Mesenchymal stem cell (in vitro differentiated cells and primary cell): ENCODE measurements at regions not wholly inside any gene's neighbourhood (a gene's known extent, or its start where the extent isn't known, plus 50 kb on each side); places are given as distances from the start of the nearest gene placed in this dataset.

ENCODE experiments used
- DNase-seq: peaks from one replicate; pipeline ENCODE4 v3.0.0-alpha.2; 2013
- H2AFZ ChIP-seq: one replicate; pipeline ENCODE4 v1.6.1; 2013; ENCODE audit warnings: low read depth, mild to moderate bottlenecking, control low read depth, inconsistent platforms, low read length, moderate library complexity
- H2AK5ac ChIP-seq: 2 replicates; pipeline ENCODE4 v1.6.1; 2013; ENCODE audit warnings: low read length, moderate library complexity, mild to moderate bottlenecking, inconsistent platforms; ENCODE audit not compliant: severe bottlenecking
- H2BK120ac ChIP-seq: one replicate; pipeline ENCODE4 v1.6.1; 2013; ENCODE audit warnings: low read depth, mild to moderate bottlenecking, inconsistent platforms, low read length, moderate library complexity
- H2BK12ac ChIP-seq, 2 experiments: one replicate each; pipeline ENCODE4 v1.6.1; 2013; ENCODE audit warnings: inconsistent platforms in 2 of 2, low read length in 2 of 2, mild to moderate bottlenecking in 2 of 2, moderate library complexity in 2 of 2, control low read depth in 1 of 2
- H2BK15ac ChIP-seq: one replicate; pipeline ENCODE4 v1.6.1; 2013; ENCODE audit warnings: mild to moderate bottlenecking, low read depth, inconsistent platforms; ENCODE audit not compliant: poor library complexity, severe bottlenecking
- H2BK5ac ChIP-seq: 2 replicates; pipeline ENCODE4 v1.6.1; 2013; ENCODE audit warnings: low read depth, mild to moderate bottlenecking, low read length, control low read depth, inconsistent platforms; ENCODE audit not compliant: poor library complexity, severe bottlenecking
- H3K14ac ChIP-seq, 2 experiments: one replicate each; pipeline ENCODE4 v1.6.1; 2013; ENCODE audit warnings: inconsistent platforms in 2 of 2, low read length in 2 of 2, control low read depth in 1 of 2, mild to moderate bottlenecking in 1 of 2, moderate library complexity in 1 of 2
- H3K18ac ChIP-seq, 2 experiments: one replicate each; pipeline ENCODE4 v1.6.1; 2013; ENCODE audit warnings: inconsistent platforms in 2 of 2, low read length in 2 of 2, control low read depth in 1 of 2, low read depth in 1 of 2, mild to moderate bottlenecking in 1 of 2
- H3K23ac ChIP-seq, 2 experiments: one replicate each; pipeline ENCODE4 v1.6.1; 2013; ENCODE audit warnings: inconsistent platforms in 2 of 2, low read length in 2 of 2, mild to moderate bottlenecking in 2 of 2, moderate library complexity in 2 of 2, control low read depth in 1 of 2
- H3K27ac ChIP-seq: 2 replicates; pipeline ENCODE4 v1.5.1; 2013; ENCODE audit warnings: mild to moderate bottlenecking, moderate library complexity, low read length, control low read depth, inconsistent platforms; ENCODE audit not compliant: poor library complexity, severe bottlenecking
- H3K27me3 ChIP-seq, 2 experiments: 2 replicates each; pipeline versions ENCODE4 v1.6.1 to v1.7.0; 2013; ENCODE audit warnings: low read length in 2 of 2, mild to moderate bottlenecking in 2 of 2, moderate library complexity in 2 of 2, control low read depth in 1 of 2, inconsistent platforms in 1 of 2; ENCODE audit not compliant: control insufficient read depth in 1 of 2, insufficient read depth in 1 of 2
- H3K36me3 ChIP-seq, 2 experiments: 2 replicates each; pipeline versions ENCODE4 v1.6.1 to v1.7.0; 2013; ENCODE audit warnings: low read length in 2 of 2, control low read depth in 1 of 2, inconsistent platforms in 1 of 2, low read depth in 1 of 2, mild to moderate bottlenecking in 1 of 2; ENCODE audit not compliant: insufficient read depth in 2 of 2, control insufficient read depth in 1 of 2
- H3K4ac ChIP-seq, 2 experiments: one replicate each; pipeline ENCODE4 v1.6.1; 2013; ENCODE audit warnings: inconsistent platforms in 2 of 2, low read length in 2 of 2, mild to moderate bottlenecking in 2 of 2, moderate library complexity in 2 of 2, control low read depth in 1 of 2, low read depth in 1 of 2
- H3K4me1 ChIP-seq: 2 replicates; pipeline ENCODE4 v1.6.1; 2013; ENCODE audit warnings: low read depth, low read length, control low read depth; ENCODE audit not compliant: control insufficient read depth, insufficient read depth
- H3K4me2 ChIP-seq: 2 replicates; pipeline ENCODE4 v1.6.1; 2013; ENCODE audit warnings: low read length, mild to moderate bottlenecking, inconsistent platforms; ENCODE audit not compliant: poor library complexity, severe bottlenecking
- H3K4me3 ChIP-seq, 2 experiments: 2 replicates each; pipeline versions ENCODE4 v1.5.1 to v1.7.0; 2013; ENCODE audit warnings: low read length in 2 of 2, mild to moderate bottlenecking in 2 of 2, control low read depth in 1 of 2, low read depth in 1 of 2; ENCODE audit not compliant: insufficient read depth in 1 of 2
- H3K79me1 ChIP-seq: replicated peaks from 2 replicates; pipeline ENCODE4 v1.6.1; 2013; ENCODE audit warnings: mild to moderate bottlenecking, control low read depth, low read length, inconsistent platforms; ENCODE audit not compliant: poor library complexity, severe bottlenecking
- H3K9ac ChIP-seq: 2 replicates; pipeline ENCODE4 v1.7.0; 2013; ENCODE audit warnings: mild to moderate bottlenecking, low read length, moderate library complexity
- H3K9me3 ChIP-seq: 2 replicates; pipeline ENCODE4 v1.7.0; 2013; ENCODE audit warnings: mild to moderate bottlenecking, low read length; ENCODE audit not compliant: control insufficient read depth
- H4K8ac ChIP-seq: one replicate; pipeline ENCODE4 v1.6.1; 2013; ENCODE audit warnings: inconsistent platforms, mild to moderate bottlenecking, low read length, moderate library complexity
- H4K91ac ChIP-seq: one replicate; pipeline ENCODE4 v1.6.1; 2013; ENCODE audit warnings: mild to moderate bottlenecking, low read length, inconsistent platforms
- WGBS: methylation state at CpG from one replicate; pipeline ENCODE4 v1.1.7; 2013; ENCODE audit warnings: mixed read lengths; 5-methylcytosine and 5-hydroxymethylcytosine counted together

GRCh38 chr5:73284220-73284795, 111.3 kb downstream of the TMEM174 start:
- H3K4me2 ChIP-seq: no peak overlapping the region
- H3K4ac ChIP-seq: no peak overlapping the region

GRCh38 chr5:73282923-73283322, 109.9 kb downstream of the TMEM174 start:
- H3K9ac ChIP-seq: no peak overlapping the region
- peaks cover 19% of the 10 kb centered on the region for H3K4me1 ChIP-seq
- H4K91ac ChIP-seq: no peak overlapping the region
- DNase-seq: no peak
- H3K9me3 ChIP-seq: no peaks in the 10 kb centered on the region
- no peak overlapping the region for H4K8ac ChIP-seq
- peaks cover 0 to 69% of the 10 kb centered on the region in 2 experiments for H3K27me3 ChIP-seq
- H3K4ac ChIP-seq: no peak overlapping the region
- H3K27ac ChIP-seq: peak overlapping the region; percentile 64
- no peak overlapping the region for H2BK12ac ChIP-seq
- H3K79me1 ChIP-seq: no peaks in the 10 kb centered on the region
- no peak overlapping the region for H2BK15ac ChIP-seq
- H2AK5ac ChIP-seq: peak overlapping the region; percentile 74
- no peak overlapping the region for H3K18ac ChIP-seq
- no peak overlapping the region for H2AFZ ChIP-seq
- H3K23ac ChIP-seq: no peak overlapping the region
- no peak overlapping the region for H3K4me3 ChIP-seq
- H2BK5ac ChIP-seq: no peak overlapping the region
- no peak overlapping the region for H3K4me2 ChIP-seq
- no peak overlapping the region for H2BK120ac ChIP-seq
- H3K36me3 ChIP-seq: no peaks in the 10 kb centered on the region
- no peak overlapping the region for H3K14ac ChIP-seq

More at GRCh38 chr5:73284220-73284795, 111.3 kb downstream of the TMEM174 start:
- Histone ChIP-seq H3K14ac (no peak overlapping the region), H3K23ac (no peak overlapping the region), H2BK12ac (no peak overlapping the region), H2BK5ac (no peak overlapping the region), H3K36me3 (no peaks in the 10 kb centered on the region), H3K9me3 (no peaks in the 10 kb centered on the region), H2BK120ac (no peak overlapping the region), H3K27ac (no peak overlapping the region), H3K4me3 (no peak overlapping the region), H3K18ac (no peak overlapping the region), H3K79me1 (no peaks in the 10 kb centered on the region), H3K27me3 (peaks cover 0 to 73% of the 10 kb centered on the region in 2 experiments), H3K4me1 (peaks cover 18% of the 10 kb centered on the region), H3K9ac (no peak overlapping the region), H2BK15ac (peak overlapping the region; percentile 60), H2AK5ac (peak overlapping the region; percentile 26), H2AFZ (no peak overlapping the region), H4K8ac (no peak overlapping the region), H4K91ac (no peak overlapping the region)
- WGBS: 44% methylated on average over 4 of the region's 7 CpGs
- no peak for DNase-seq

GRCh38 chr5:73282383-73282782, 109.4 kb downstream of the TMEM174 start:
- Histone ChIP-seq H3K4ac (no peak overlapping the region), H3K18ac (no peak overlapping the region), H2BK15ac (no peak overlapping the region), H3K36me3 (no peaks in the 10 kb centered on the region), H2BK12ac (no peak overlapping the region), H4K8ac (no peak overlapping the region), H2BK5ac (no peak overlapping the region), H3K4me2 (peak overlapping the region; percentile 33), H3K23ac (no peak overlapping the region), H2AFZ (no peak overlapping the region), H3K9ac (no peak overlapping the region), H4K91ac (no peak overlapping the region), H3K4me3 (no peak overlapping the region), H3K9me3 (no peaks in the 10 kb centered on the region), H2AK5ac (no peak overlapping the region), H3K4me1 (peaks cover 19% of the 10 kb centered on the region), H3K79me1 (no peaks in the 10 kb centered on the region), H3K27me3 (peaks cover 0 to 73% of the 10 kb centered on the region in 2 experiments), H3K14ac (no peak overlapping the region), H3K27ac (peak overlapping the region; percentile 64), H2BK120ac (no peak overlapping the region)
- DNase-seq: no peak
- WGBS: 51% methylated on average over 3 of the region's 7 CpGs

GRCh38 chr5:73280821-73281746, 108.1 kb downstream of the TMEM174 start:
- peak overlapping the region; percentile 37 for H2BK15ac ChIP-seq

More at GRCh38 chr5:73280821-73281746, 108.1 kb downstream of the TMEM174 start:
- Histone ChIP-seq H3K23ac (peak overlapping the region in 1 of 2 experiments; percentile 48), H4K8ac (no peak overlapping the region), H3K4me1 (peaks cover 19% of the 10 kb centered on the region), H3K14ac (no peak overlapping the region), H3K9ac (no peak overlapping the region), H2BK12ac (no peak overlapping the region), H3K79me1 (no peaks in the 10 kb centered on the region), H2BK5ac (peak overlapping the region; percentile 63), H3K4me2 (no peak overlapping the region), H2AFZ (no peak overlapping the region), H3K27ac (peak overlapping the region; percentile 80), H3K27me3 (peaks cover 0 to 76% of the 10 kb centered on the region in 2 experiments), H3K4me3 (no peak overlapping the region), H3K18ac (peak overlapping the region in 1 of 2 experiments; percentile 41), H3K36me3 (no peaks in the 10 kb centered on the region), H4K91ac (no peak overlapping the region), H3K4ac (no peak overlapping the region), H2AK5ac (peak overlapping the region; percentile 88), H2BK120ac (no peak overlapping the region), H3K9me3 (no peaks in the 10 kb centered on the region)
- DNase-seq: peak; percentile 29
- 83% methylated on average over 17 of the region's 20 CpGs for WGBS
